ENCODE measurements at regions not wholly inside any gene's neighbourhood (a gene's known extent, or its start where the extent isn't known, plus 50 kb on each side); places are given as distances from the start of the nearest gene placed in this dataset.

DNA sequence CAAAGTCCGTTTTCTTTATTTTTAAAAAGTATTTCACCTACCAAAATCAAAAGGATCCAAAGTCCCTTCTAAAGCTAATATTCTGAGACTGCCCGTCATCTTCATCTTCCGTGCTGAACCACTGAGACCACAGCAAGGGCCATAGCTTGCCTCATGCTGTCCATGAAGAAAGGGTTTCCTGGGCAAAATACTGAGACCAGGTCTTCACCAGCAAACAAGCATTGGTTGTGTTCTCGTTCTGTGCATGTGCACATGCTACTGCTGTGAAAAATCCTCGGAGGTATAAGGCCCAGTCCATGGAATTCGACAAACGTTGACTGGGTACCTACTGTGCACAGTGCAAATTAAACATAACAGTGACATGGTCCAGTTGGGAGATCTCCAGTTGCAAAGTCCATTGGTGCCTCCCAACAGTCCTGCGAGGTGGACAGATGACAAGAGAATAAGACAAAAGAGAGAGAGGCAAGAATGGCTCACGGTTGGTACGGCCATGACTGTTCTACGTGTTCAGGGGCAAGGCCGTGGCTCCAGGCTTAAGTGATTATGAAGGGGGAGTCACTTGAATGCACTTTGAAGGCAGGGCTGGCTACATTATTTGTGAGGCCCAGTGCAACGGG is 192.6 kb upstream of the GLI2 start:
- H3K36me3 ChIP-seq (ENCODE audit: control insufficient read depth in 2 of 4, insufficient read depth in 4 of 4, low read length in 3 of 4) = no peaks in the 10 kb centered on the region
- no peak overlapping the region for H3K14ac ChIP-seq (ENCODE audit: insufficient read length)
- no peak overlapping the region for H3K4me3 ChIP-seq (ENCODE audit: extremely low read depth in 1 of 4, insufficient read depth in 2 of 4, low read depth in 3 of 4, low read length in 4 of 4)
- H3K18ac ChIP-seq (ENCODE audit: extremely low read depth, low read length) = no peak overlapping the region
- H3K4me2 ChIP-seq (ENCODE audit: insufficient read depth in 1 of 2, low read depth in 2 of 2, low read length in 2 of 2) = no peak overlapping the region
- H3K27ac ChIP-seq (ENCODE audit: low read depth, low read length) = no peak overlapping the region
- FAIRE-seq (no peak), DNase-seq (ENCODE audit: low read depth in 1 of 2, low spot score in 2 of 2) (no peak)
- H3K4ac ChIP-seq (replicated peaks; ENCODE audit: insufficient read length, low read depth, low read length) = no peak overlapping the region
- H4K91ac ChIP-seq (replicated peaks; ENCODE audit: insufficient read length, low read length) = no peak overlapping the region
- no peaks in the 10 kb centered on the region for H3K23me2 ChIP-seq (ENCODE audit: low read depth, low read length)
- H3K27me3 ChIP-seq (replicated peaks in 1 of 4; ENCODE audit: control insufficient read depth in 3 of 4, extremely low read depth in 1 of 4, insufficient read depth in 3 of 4, low read length in 3 of 4) = peaks cover 0 to 3% (median 0%) of the 10 kb centered on the region in 4 experiments; a peak in 3 of 7 replicates
- peaks cover 0 to 2% of the 10 kb centered on the region in 2 experiments for H4K20me1 ChIP-seq (replicated peaks in 1 of 2; ENCODE audit: control insufficient read depth in 1 of 2, insufficient read depth in 2 of 2, low read length in 2 of 2)
- WGBS, 2 experiments (ENCODE audit: extremely low coverage in 1 of 2, insufficient coverage in 1 of 2, insufficient read length in 1 of 2, insufficient replicate concordance in 2 of 2, low coverage in 1 of 2, low lambda C conversion rate in 2 of 2, missing lambda C conversion rate in 1 of 2) = 86% methylated on average over 13 of the region's 13 CpGs; no CpG with 5 or more reads in 1 of the 2 experiments
- H3K79me1 ChIP-seq (ENCODE audit: low read depth, low read length) = no peaks in the 10 kb centered on the region
- H2AK5ac ChIP-seq (ENCODE audit: low read depth, low read length) = no peak overlapping the region
- H2BK5ac ChIP-seq (ENCODE audit: low read depth, low read length) = no peak overlapping the region
- H3K56ac ChIP-seq (replicated peaks; ENCODE audit: insufficient read length, low read depth, low read length) = no peak overlapping the region
- no peak overlapping the region for H3K23ac ChIP-seq (ENCODE audit: insufficient read length)
- H3K4me1 ChIP-seq (replicated peaks in 1 of 4; ENCODE audit: control insufficient read depth in 3 of 4, insufficient read depth in 4 of 4, low read length in 3 of 4) = peaks cover 0 to 8% (median 2%) of the 10 kb centered on the region in 4 experiments; a peak in 3 of 7 replicates
- H4K8ac ChIP-seq (ENCODE audit: extremely low read depth, insufficient read depth, low read length) = no peak overlapping the region
- H4K5ac ChIP-seq (ENCODE audit: insufficient read length, low read depth, low read length) = no peak overlapping the region
- CTCF ChIA-PET (ENCODE audit: partially characterized antibody) = interaction anchor here (1.1 to 3.8 kb wide), 6 partner anchors 9 to 54 kb away, joined by 3 to 19 read pairs (median 4); no protein-coding TSS in a partner anchor
- POLR2A ChIA-PET (ENCODE audit: partially characterized antibody) = no interaction called here
- no peaks in the 10 kb centered on the region for H3K79me2 ChIP-seq (ENCODE audit: control insufficient read depth in 1 of 2, insufficient read depth in 2 of 2, low read length in 2 of 2)
- no peaks in the 10 kb centered on the region for H3K9me3 ChIP-seq (ENCODE audit: insufficient read depth in 2 of 2, low read depth in 1 of 2, low read length in 1 of 2)
- no peak overlapping the region for H2BK12ac ChIP-seq (ENCODE audit: low read depth, low read length)
- H2BK20ac ChIP-seq (ENCODE audit: low read length) = no peak overlapping the region
- no peak overlapping the region for H2BK15ac ChIP-seq (ENCODE audit: low read length)
- no peak overlapping the region for H3K9ac ChIP-seq (replicated peaks in 1 of 4; ENCODE audit: extremely low read depth in 1 of 4, low read depth in 3 of 4, low read length in 3 of 4)
- no peak overlapping the region for H2AFZ ChIP-seq (ENCODE audit: low read length)
- no peak overlapping the region for H2BK120ac ChIP-seq (replicated peaks; ENCODE audit: low read depth, low read length)
- TF ChIP-seq ASH2L (IDR thresholded peaks at IDR 0.05; ENCODE audit: low read length) (no peak), CHD2 (IDR thresholded peaks at IDR 0.05; ENCODE audit: low read length) (no peak), EZH2 (IDR thresholded peaks at IDR 0.05; ENCODE audit: low read depth, low read length, severe bottlenecking) (no peak), EP300 (IDR thresholded peaks at IDR 0.05; ENCODE audit: borderline replicate concordance in 1 of 2, low read depth in 2 of 2, low read length in 2 of 2) (no peak), JUN (IDR thresholded peaks at IDR 0.05; ENCODE audit: low read depth, low read length) (no peak), NANOG (IDR thresholded peaks at IDR 0.05; ENCODE audit: insufficient read depth, low read depth, low read length, poor library complexity, severe bottlenecking) (no peak), BACH1 (IDR thresholded peaks at IDR 0.05; ENCODE audit: low read length) (no peak), CEBPB (IDR thresholded peaks at IDR 0.05; ENCODE audit: low read depth, low read length) (no peak), KDM4A (IDR thresholded peaks at IDR 0.05; ENCODE audit: low read depth, low read length, severe bottlenecking) (no peak)
- TF ChIP-seq, protein P1, sequence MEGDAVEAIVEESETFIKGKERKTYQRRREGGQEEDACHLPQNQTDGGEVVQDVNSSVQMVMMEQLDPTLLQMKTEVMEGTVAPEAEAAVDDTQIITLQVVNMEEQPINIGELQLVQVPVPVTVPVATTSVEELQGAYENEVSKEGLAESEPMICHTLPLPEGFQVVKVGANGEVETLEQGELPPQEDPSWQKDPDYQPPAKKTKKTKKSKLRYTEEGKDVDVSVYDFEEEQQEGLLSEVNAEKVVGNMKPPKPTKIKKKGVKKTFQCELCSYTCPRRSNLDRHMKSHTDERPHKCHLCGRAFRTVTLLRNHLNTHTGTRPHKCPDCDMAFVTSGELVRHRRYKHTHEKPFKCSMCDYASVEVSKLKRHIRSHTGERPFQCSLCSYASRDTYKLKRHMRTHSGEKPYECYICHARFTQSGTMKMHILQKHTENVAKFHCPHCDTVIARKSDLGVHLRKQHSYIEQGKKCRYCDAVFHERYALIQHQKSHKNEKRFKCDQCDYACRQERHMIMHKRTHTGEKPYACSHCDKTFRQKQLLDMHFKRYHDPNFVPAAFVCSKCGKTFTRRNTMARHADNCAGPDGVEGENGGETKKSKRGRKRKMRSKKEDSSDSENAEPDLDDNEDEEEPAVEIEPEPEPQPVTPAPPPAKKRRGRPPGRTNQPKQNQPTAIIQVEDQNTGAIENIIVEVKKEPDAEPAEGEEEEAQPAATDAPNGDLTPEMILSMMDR (IDR thresholded peaks at IDR 0.05; ENCODE audit: control extremely low read depth in 1 of 3, insufficient read depth in 1 of 3, low read depth in 1 of 3, low read length in 3 of 3) = no peak
